T1000 (cell line): ENCODE measurements at regions not wholly inside any gene's neighbourhood (a gene's known extent, or its start where the extent isn't known, plus 50 kb on each side); places are given as distances from the start of the nearest gene placed in this dataset.

Source experiments
- DNase-seq: peaks from one replicate; lab custom pipeline; 2025; ENCODE audit warnings: mixed read lengths; lab: John Stamatoyannopoulos, UW

GRCh38 chr2:155770516-155770915, 562.0 kb downstream of the NR4A2 start:
- no peak for DNase-seq

GRCh38 chr2:155766342-155767115, 566.0 kb downstream of the NR4A2 start:
- DNase-seq = no peak

- DNase-seq = no peak
These were observed 577.0 kb downstream of the NR4A2 start for GRCh38 chr2:155755481-155755880.

GRCh38 chr2:155748131-155748530, 584.4 kb downstream of the NR4A2 start:
- DNase-seq = no peak

GRCh38 chr2:155747531-155747930, 585.0 kb downstream of the NR4A2 start:
- no peak for DNase-seq

- no peak for DNase-seq
These were observed 599.2 kb downstream of the NR4A2 start for GRCh38 chr2:155733091-155733853.

- DNase-seq = no peak
These were observed 601.7 kb downstream of the NR4A2 start for GRCh38 chr2:155730804-155731203.

- no peak for DNase-seq
These were observed 605.2 kb downstream of the NR4A2 start for GRCh38 chr2:155727187-155727895.

GRCh38 chr2:155722290-155722689, 610.2 kb downstream of the NR4A2 start:
- no peak for DNase-seq

GRCh38 chr2:155715705-155716104, 616.8 kb downstream of the NR4A2 start:
- DNase-seq = no peak

- DNase-seq = no peak
These were observed 617.5 kb downstream of the NR4A2 start for GRCh38 chr2:155714983-155715382.

- no peak for DNase-seq
These were observed 624.5 kb downstream of the NR4A2 start for GRCh38 chr2:155708071-155708470.

GRCh38 chr2:155703917-155704316, 628.6 kb downstream of the NR4A2 start:
- DNase-seq = no peak

GRCh38 chr2:155703048-155703447, 629.5 kb downstream of the NR4A2 start:
- DNase-seq = no peak

GRCh38 chr2:155701721-155702120, 630.8 kb downstream of the NR4A2 start:
- DNase-seq = no peak

- no peak for DNase-seq
These were observed 636.0 kb downstream of the NR4A2 start for GRCh38 chr2:155696571-155696970.

GRCh38 chr2:155695505-155695904, 637.0 kb downstream of the NR4A2 start:
- DNase-seq = no peak

- DNase-seq = no peak
These were observed 639.7 kb downstream of the NR4A2 start for GRCh38 chr2:155692856-155693255.

- DNase-seq = no peak
These were observed 640.4 kb downstream of the NR4A2 start for GRCh38 chr2:155692106-155692505.

GRCh38 chr2:155690785-155691184, 641.7 kb downstream of the NR4A2 start:
- DNase-seq = no peak

GRCh38 chr2:155689791-155690190, 642.7 kb downstream of the NR4A2 start:
- DNase-seq = no peak

- no peak for DNase-seq
These were observed 645.3 kb downstream of the NR4A2 start for GRCh38 chr2:155687181-155687580.

- DNase-seq = no peak
These were observed 652.9 kb downstream of the NR4A2 start for GRCh38 chr2:155679647-155680046.
